Mesendoderm (in vitro differentiated cells): ENCODE measurements at regions not wholly inside any gene's neighbourhood (a gene's known extent, or its start where the extent isn't known, plus 50 kb on each side); places are given as distances from the start of the nearest gene placed in this dataset.
A peak's percentile ranks its signal among the peaks of the same experiment; 100 is the strongest.
"Not testable (repeated sequence)": the region's sequence is repeated elsewhere in the genome, so short reads cannot be mapped to it uniquely, and the experiment has no call there.

Experiments used
- DNase-seq: peaks from one replicate; pipeline ENCODE4 v3.0.0; 2013
- H2AK5ac ChIP-seq: 2 replicates; pipeline ENCODE4 v1.6.1; 2013; ENCODE audit warnings: low read length, inconsistent platforms
- H2BK120ac ChIP-seq: 2 replicates; pipeline ENCODE4 v1.6.1; 2013; ENCODE audit warnings: low read depth, mild to moderate bottlenecking, low read length, moderate library complexity, mixed read lengths
- H2BK15ac ChIP-seq: replicated peaks from 2 replicates; pipeline ENCODE4 v1.6.1; 2013; ENCODE audit warnings: low read depth, mild to moderate bottlenecking, moderate library complexity
- H2BK5ac ChIP-seq: 2 replicates; pipeline ENCODE4 v1.6.1; 2013; ENCODE audit warnings: low read length, inconsistent platforms
- H3K18ac ChIP-seq: 2 replicates; pipeline ENCODE4 v1.6.1; 2013; ENCODE audit warnings: mild to moderate bottlenecking, low read length, mixed read lengths
- H3K23ac ChIP-seq: one replicate; pipeline ENCODE4 v1.6.1; 2013; ENCODE audit warnings: low read length
- H3K27ac ChIP-seq: 2 replicates; pipeline ENCODE4 v1.5.1; 2013; ENCODE audit warnings: low read depth, mild to moderate bottlenecking, inconsistent platforms, low read length, moderate library complexity
- H3K27me3 ChIP-seq: 2 replicates; pipeline ENCODE4 v1.6.1; 2013; ENCODE audit warnings: low read length, control low read depth, mild to moderate bottlenecking, inconsistent platforms; ENCODE audit not compliant: insufficient read depth, poor library complexity
- H3K36me3 ChIP-seq: 2 replicates; pipeline ENCODE4 v1.6.1; 2013; ENCODE audit warnings: low read length, inconsistent platforms; ENCODE audit not compliant: control insufficient read depth, insufficient read depth
- H3K4ac ChIP-seq: one replicate; pipeline ENCODE4 v1.6.1; 2013; ENCODE audit warnings: low read depth, mild to moderate bottlenecking, low read length, moderate library complexity
- H3K4me1 ChIP-seq: 2 replicates; pipeline ENCODE4 v1.6.1; 2013; ENCODE audit warnings: low read depth, low read length, inconsistent platforms; ENCODE audit not compliant: control insufficient read depth
- H3K4me2 ChIP-seq: 2 replicates; pipeline ENCODE4 v1.6.1; 2013; ENCODE audit warnings: low read length
- H3K4me3 ChIP-seq: 2 replicates; pipeline ENCODE4 v1.5.1; 2013; ENCODE audit warnings: mild to moderate bottlenecking, low read length
- H3K56ac ChIP-seq: one replicate; pipeline ENCODE4 v1.6.1; 2013; ENCODE audit warnings: low read length
- H3K79me1 ChIP-seq: 2 replicates; pipeline ENCODE4 v1.6.1; 2013; ENCODE audit warnings: low read length, inconsistent platforms
- H3K79me2 ChIP-seq: 2 replicates; pipeline ENCODE4 v1.6.1; 2013; ENCODE audit warnings: mild to moderate bottlenecking, low read length; ENCODE audit not compliant: control insufficient read depth, insufficient read depth
- H3K9ac ChIP-seq: 2 replicates; pipeline ENCODE4 v1.6.1; 2013; ENCODE audit warnings: low read length, inconsistent platforms
- H4K5ac ChIP-seq: one replicate; pipeline ENCODE4 v1.6.1; 2013; ENCODE audit warnings: low read length
- H4K8ac ChIP-seq: one replicate; pipeline ENCODE4 v1.6.1; 2013; ENCODE audit warnings: low read depth, mild to moderate bottlenecking, control low read depth, low read length, moderate library complexity
- WGBS: extraction: QIAGEN DNeasy Blood & Tissue Kit; methylation state at CpG from one replicate; pipeline ENCODE4 v1.1.7; 2013; ENCODE audit warnings: low lambda C conversion rate, missing lambda C conversion rate; ENCODE audit not compliant: insufficient coverage; ENCODE audit errors: extremely low coverage; 5-methylcytosine and 5-hydroxymethylcytosine counted together

GRCh38 chr3:137150825-137151224 is 193.0 kb downstream of the IL20RB start:
- H3K79me1 ChIP-seq = no peaks in the 10 kb centered on the region
- no peak overlapping the region for H3K23ac ChIP-seq
- H2BK15ac ChIP-seq = no peak overlapping the region
- no peak for DNase-seq
- H3K4me2 ChIP-seq = no peak overlapping the region
- H2BK120ac ChIP-seq = no peak overlapping the region
- H3K4me3 ChIP-seq = no peak overlapping the region
- H2BK5ac ChIP-seq = no peak overlapping the region
- no CpG with 5 or more reads among the region's 5 CpGs for WGBS
- no peak overlapping the region for H3K9ac ChIP-seq
- H4K5ac ChIP-seq = no peak overlapping the region
- no peak overlapping the region for H3K27ac ChIP-seq
- no peak overlapping the region for H2AK5ac ChIP-seq
- H4K8ac ChIP-seq = no peak overlapping the region
- H3K56ac ChIP-seq = no peak overlapping the region
- no peaks in the 10 kb centered on the region for H3K4me1 ChIP-seq
- H3K4ac ChIP-seq = peak overlapping the region; percentile 81
- H3K27me3 ChIP-seq = no peaks in the 10 kb centered on the region
- H3K36me3 ChIP-seq = no peaks in the 10 kb centered on the region
- H3K18ac ChIP-seq = no peak overlapping the region
- H3K79me2 ChIP-seq = no peaks in the 10 kb centered on the region

GRCh38 chr3:137153046-137153445 is 195.3 kb downstream of the IL20RB start:
- H4K5ac ChIP-seq, H3K79me2 ChIP-seq, H3K23ac ChIP-seq, H3K27me3 ChIP-seq, H3K79me1 ChIP-seq, H3K4ac ChIP-seq, H3K4me2 ChIP-seq, H3K9ac ChIP-seq, H3K56ac ChIP-seq, H3K18ac ChIP-seq, H2BK15ac ChIP-seq, H2BK5ac ChIP-seq, H2AK5ac ChIP-seq, H4K8ac ChIP-seq, H3K4me3 ChIP-seq, H3K4me1 ChIP-seq, H3K27ac ChIP-seq, H2BK120ac ChIP-seq, H3K36me3 ChIP-seq: not testable (repeated sequence)
- DNase-seq = peak; percentile 35
- no CpG with 5 or more reads among the region's 5 CpGs for WGBS

GRCh38 chr3:137163241-137163871 is 205.6 kb downstream of the IL20RB start:
- peak; percentile 73 for DNase-seq
- H3K9ac ChIP-seq = no peak overlapping the region
- H3K56ac ChIP-seq = no peak overlapping the region
- H3K4me1 ChIP-seq = peaks cover 6% of the 10 kb centered on the region
- no peak overlapping the region for H2BK15ac ChIP-seq
- H3K79me2 ChIP-seq = no peaks in the 10 kb centered on the region
- H4K5ac ChIP-seq = no peak overlapping the region
- H2BK120ac ChIP-seq = peak overlapping the region; percentile 36
- H3K27me3 ChIP-seq = no peaks in the 10 kb centered on the region
- H3K23ac ChIP-seq = no peak overlapping the region
- no peak overlapping the region for H2AK5ac ChIP-seq
- H3K18ac ChIP-seq = no peak overlapping the region
- H3K79me1 ChIP-seq = no peaks in the 10 kb centered on the region
- H3K27ac ChIP-seq = no peak overlapping the region
- no CpG with 5 or more reads among the region's 6 CpGs for WGBS
- no peak overlapping the region for H2BK5ac ChIP-seq
- H3K4ac ChIP-seq = no peak overlapping the region
- H4K8ac ChIP-seq = no peak overlapping the region
- no peak overlapping the region for H3K4me3 ChIP-seq
- H3K36me3 ChIP-seq = no peaks in the 10 kb centered on the region
- H3K4me2 ChIP-seq = no peak overlapping the region

- Histone ChIP-seq H3K4me2 (no peak overlapping the region), H3K79me1 (no peaks in the 10 kb centered on the region), H3K79me2 (no peaks in the 10 kb centered on the region), H2BK15ac (no peak overlapping the region), H3K4me1 (peaks cover 6% of the 10 kb centered on the region), H3K36me3 (no peaks in the 10 kb centered on the region), H3K9ac (no peak overlapping the region), H2AK5ac (no peak overlapping the region), H3K56ac (peak overlapping the region; percentile 22), H2BK120ac (no peak overlapping the region), H3K23ac (no peak overlapping the region), H3K27me3 (no peaks in the 10 kb centered on the region), H4K8ac (no peak overlapping the region), H3K4me3 (no peak overlapping the region), H4K5ac (no peak overlapping the region), H3K18ac (no peak overlapping the region), H2BK5ac (no peak overlapping the region), H3K27ac (no peak overlapping the region), H3K4ac (no peak overlapping the region)
- no peak for DNase-seq
These were observed 206.2 kb downstream of the IL20RB start for GRCh38 chr3:137163958-137164357.

- WGBS = no CpG with 5 or more reads among the region's 7 CpGs
- Histone ChIP-seq H3K27me3 (no peaks in the 10 kb centered on the region), H3K18ac (no peak overlapping the region), H2BK120ac (no peak overlapping the region), H3K4me3 (no peak overlapping the region), H4K5ac (no peak overlapping the region), H3K9ac (no peak overlapping the region), H3K23ac (no peak overlapping the region), H4K8ac (no peak overlapping the region), H2BK15ac (no peak overlapping the region), H3K4me1 (peaks cover 6% of the 10 kb centered on the region), H3K79me1 (no peaks in the 10 kb centered on the region), H2BK5ac (no peak overlapping the region), H2AK5ac (no peak overlapping the region), H3K79me2 (no peaks in the 10 kb centered on the region), H3K4ac (no peak overlapping the region), H3K4me2 (no peak overlapping the region), H3K56ac (no peak overlapping the region), H3K27ac (no peak overlapping the region), H3K36me3 (no peaks in the 10 kb centered on the region)
- peak; percentile 69 for DNase-seq
These were observed 207.5 kb downstream of the IL20RB start for GRCh38 chr3:137165117-137165806.
